ENCODE measurements at regions not wholly inside any gene's neighbourhood (a gene's known extent, or its start where the extent isn't known, plus 50 kb on each side); places are given as distances from the start of the nearest gene placed in this dataset.
"Not testable (repeated sequence)": the region's sequence is repeated elsewhere in the genome, so short reads cannot be mapped to it uniquely, and the experiment has no call there.

DNA sequence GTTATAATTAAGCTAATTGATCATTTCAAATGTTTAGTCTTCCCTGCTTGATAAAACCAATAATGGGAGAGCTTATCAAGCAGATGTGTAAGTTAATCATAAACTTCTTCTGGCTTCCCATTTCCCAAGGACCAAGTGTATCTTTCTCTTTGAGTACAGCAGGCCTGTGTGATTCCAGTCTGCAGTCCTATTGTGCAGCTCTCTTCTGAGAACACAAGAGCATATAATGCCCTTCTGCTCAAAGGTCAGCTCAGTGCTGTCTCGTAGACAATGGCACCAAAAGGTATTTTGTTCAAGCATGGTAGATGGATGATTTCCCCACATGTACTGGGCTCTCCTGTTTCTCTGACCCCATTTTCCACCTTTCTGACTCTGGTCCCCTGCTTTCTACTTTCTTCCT, 101.8 kb upstream of the DYRK2 start:
- H3K27ac ChIP-seq, result no peak overlapping the region
- DNase-seq, result no peak
- no peaks in the 10 kb centered on the region for H3K27me3 ChIP-seq
- H3K9me3 ChIP-seq, result no peaks in the 10 kb centered on the region
- H3K4me1 ChIP-seq, result no peaks in the 10 kb centered on the region
- TF ChIP-seq POLR2A (IDR thresholded peaks at IDR 0.05), result no peak
- WGBS, 2 donors, result 73 to 94% methylated on average over 1 of the region's 1 CpG
- H3K4me3 ChIP-seq, result no peak overlapping the region
- intact Hi-C loops (cut with DNase I; ENCODE audit: low total_unique reads), result no loop called here
- H3K36me3 ChIP-seq (ENCODE audit: low read depth, missing control alignments), result no peaks in the 10 kb centered on the region

DNA sequence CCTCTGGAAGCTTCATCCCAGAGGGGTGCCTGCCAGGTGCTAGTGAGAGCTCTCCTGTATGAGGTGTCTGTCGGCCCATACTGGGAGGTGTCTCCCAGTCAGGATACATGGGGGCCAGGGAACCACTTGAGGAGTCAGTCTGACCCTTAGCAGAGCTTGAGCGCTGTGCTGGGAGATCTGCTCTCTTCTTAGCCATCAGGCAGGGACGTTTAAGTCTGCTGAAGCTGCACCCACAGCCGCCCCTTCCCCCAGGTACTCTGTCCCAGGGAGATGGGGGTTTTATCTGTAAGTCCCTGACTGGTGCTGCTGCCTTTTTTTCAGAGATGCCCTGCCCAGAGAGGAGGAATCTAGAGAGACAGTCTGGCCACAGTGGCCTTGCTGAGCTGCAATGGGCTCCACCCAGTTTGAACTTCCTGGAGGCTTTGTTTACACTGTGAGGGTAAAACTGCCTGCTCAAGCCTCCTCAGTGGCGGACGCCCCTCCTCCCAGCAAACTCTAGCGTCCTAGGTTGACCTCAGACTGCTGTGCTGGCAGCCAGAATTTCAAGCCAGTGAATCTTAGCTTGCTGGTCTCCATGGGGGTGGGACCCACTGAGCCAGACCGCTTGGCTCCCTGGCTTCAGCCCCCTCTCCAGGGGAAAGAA, 93.3 kb upstream of the DYRK2 start:
- H3K4me3 ChIP-seq; H3K27ac ChIP-seq; intact Hi-C loops (cut with DNase I; ENCODE audit: low total_unique reads); H3K4me1 ChIP-seq; H3K9me3 ChIP-seq; H3K27me3 ChIP-seq; H3K36me3 ChIP-seq (ENCODE audit: low read depth, missing control alignments); DNase-seq: not testable (repeated sequence)
- WGBS, 2 donors, result 79 to 85% methylated on average over 4 to 8 of the region's 8 CpGs

DNA sequence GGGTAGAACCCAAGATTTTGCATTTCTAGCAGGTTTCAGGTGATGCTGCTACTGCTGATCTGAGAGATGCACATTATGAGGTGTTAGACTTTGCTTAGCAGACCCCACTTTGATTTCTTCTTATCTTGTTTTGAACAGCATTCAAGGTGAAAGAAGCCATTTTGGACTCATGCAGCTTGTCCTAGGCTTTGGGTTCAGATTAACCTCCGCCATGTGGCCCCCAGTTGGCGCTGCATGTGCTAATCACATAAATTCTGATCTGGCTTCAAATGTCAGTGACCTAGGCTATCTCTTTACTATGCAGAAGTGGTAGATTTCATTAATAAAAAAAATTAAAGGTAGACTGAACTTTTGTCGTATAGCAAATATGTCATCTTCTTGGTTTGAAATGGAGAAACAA, 89.8 kb upstream of the DYRK2 start:
- 93 to 95% methylated on average over 3 of the region's 3 CpGs for WGBS, 2 donors
- no peak for DNase-seq
- H3K27me3 ChIP-seq, result no peaks in the 10 kb centered on the region
- H3K4me3 ChIP-seq, result no peak overlapping the region
- H3K9me3 ChIP-seq, result no peaks in the 10 kb centered on the region
- TF ChIP-seq, protein P1, sequence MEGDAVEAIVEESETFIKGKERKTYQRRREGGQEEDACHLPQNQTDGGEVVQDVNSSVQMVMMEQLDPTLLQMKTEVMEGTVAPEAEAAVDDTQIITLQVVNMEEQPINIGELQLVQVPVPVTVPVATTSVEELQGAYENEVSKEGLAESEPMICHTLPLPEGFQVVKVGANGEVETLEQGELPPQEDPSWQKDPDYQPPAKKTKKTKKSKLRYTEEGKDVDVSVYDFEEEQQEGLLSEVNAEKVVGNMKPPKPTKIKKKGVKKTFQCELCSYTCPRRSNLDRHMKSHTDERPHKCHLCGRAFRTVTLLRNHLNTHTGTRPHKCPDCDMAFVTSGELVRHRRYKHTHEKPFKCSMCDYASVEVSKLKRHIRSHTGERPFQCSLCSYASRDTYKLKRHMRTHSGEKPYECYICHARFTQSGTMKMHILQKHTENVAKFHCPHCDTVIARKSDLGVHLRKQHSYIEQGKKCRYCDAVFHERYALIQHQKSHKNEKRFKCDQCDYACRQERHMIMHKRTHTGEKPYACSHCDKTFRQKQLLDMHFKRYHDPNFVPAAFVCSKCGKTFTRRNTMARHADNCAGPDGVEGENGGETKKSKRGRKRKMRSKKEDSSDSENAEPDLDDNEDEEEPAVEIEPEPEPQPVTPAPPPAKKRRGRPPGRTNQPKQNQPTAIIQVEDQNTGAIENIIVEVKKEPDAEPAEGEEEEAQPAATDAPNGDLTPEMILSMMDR (IDR thresholded peaks at IDR 0.05), result no peak
- no peak for TF ChIP-seq POLR2A (IDR thresholded peaks at IDR 0.05)
- no peak overlapping the region for H3K27ac ChIP-seq
- no peaks in the 10 kb centered on the region for H3K36me3 ChIP-seq (ENCODE audit: low read depth, missing control alignments)
- no peaks in the 10 kb centered on the region for H3K4me1 ChIP-seq
- intact Hi-C loops (cut with DNase I; ENCODE audit: low total_unique reads), result no loop called here

DNA sequence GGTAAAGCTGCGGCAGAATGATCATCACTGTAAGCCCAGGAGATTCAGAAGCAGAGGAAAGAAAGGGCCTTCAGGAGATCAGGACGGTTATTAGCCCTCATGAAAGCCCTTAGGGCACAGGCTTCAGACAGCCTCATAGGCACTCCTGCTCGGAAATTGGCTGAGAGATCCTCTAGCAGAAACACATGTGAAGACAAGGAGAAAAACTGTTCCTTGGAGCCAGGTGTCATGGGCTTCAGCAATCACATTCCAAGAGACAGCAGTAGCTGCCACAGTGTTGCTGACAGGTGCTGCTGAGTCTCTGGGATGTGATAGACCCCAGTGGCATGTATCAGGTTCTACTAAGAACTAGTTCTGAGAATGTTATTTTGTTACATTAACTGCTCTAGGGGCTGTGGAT, 88.8 kb upstream of the DYRK2 start:
- no peaks in the 10 kb centered on the region for H3K36me3 ChIP-seq (ENCODE audit: low read depth, missing control alignments)
- no peak overlapping the region for H3K27ac ChIP-seq
- H3K9me3 ChIP-seq, result no peaks in the 10 kb centered on the region
- intact Hi-C loops (cut with DNase I; ENCODE audit: low total_unique reads), result no loop called here
- DNase-seq, result no peak
- no peaks in the 10 kb centered on the region for H3K27me3 ChIP-seq
- TF ChIP-seq, protein P1 (IDR thresholded peaks at IDR 0.05), result no peak
- H3K4me1 ChIP-seq, result no peaks in the 10 kb centered on the region
- WGBS, 2 donors, result 84 to 91% methylated on average over 3 of the region's 3 CpGs
- H3K4me3 ChIP-seq, result no peak overlapping the region

DNA sequence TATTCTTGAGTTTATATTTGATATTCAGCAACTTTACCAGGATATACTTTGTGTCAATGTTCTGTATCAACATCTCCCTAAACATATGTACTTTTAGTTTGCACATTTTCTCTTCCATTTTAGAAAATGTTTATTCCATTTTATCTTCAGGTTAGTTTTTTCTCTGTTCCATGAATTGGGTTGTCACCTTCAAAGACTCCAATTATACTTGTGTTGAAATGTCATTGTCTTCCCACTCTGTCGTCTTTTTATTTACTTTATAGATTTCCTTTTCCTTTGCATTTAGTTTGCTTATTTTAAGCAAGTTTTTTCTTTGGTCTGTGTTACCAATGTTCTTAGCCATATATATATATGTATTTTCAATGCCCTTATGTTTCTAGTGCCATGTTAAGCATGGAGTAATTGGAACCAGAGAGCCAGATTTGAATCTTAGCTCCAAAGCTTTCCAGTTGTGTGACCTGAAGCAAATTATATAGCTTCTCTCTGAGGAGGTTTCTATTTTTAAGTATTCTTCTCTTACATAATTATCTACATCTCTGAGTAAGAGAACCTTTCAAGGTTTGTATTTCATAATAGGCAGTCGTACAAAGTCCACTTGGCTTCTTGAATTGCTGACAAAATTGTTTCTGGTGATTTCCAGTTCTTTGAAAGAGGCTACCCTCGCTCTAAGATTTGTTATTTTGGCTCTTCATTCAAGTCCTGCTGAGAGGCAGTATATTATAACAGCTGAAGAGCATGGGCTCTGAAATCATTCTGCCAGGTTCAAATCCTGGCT, 85.8 kb upstream of the DYRK2 start:
- Histone ChIP-seq H3K4me3 (no peak overlapping the region), H3K27ac (no peak overlapping the region), H3K4me1 (no peaks in the 10 kb centered on the region), H3K27me3 (no peaks in the 10 kb centered on the region), H3K36me3 (ENCODE audit: low read depth, missing control alignments) (no peaks in the 10 kb centered on the region), H3K9me3 (no peaks in the 10 kb centered on the region)
- intact Hi-C loops (cut with DNase I; ENCODE audit: low total_unique reads), result no loop called here
- 81 to 83% methylated on average over 3 of the region's 3 CpGs for WGBS, 2 donors
- DNase-seq, result no peak
- TF ChIP-seq, protein P1 (IDR thresholded peaks at IDR 0.05), result no peak
- no peak for TF ChIP-seq POLR2A (IDR thresholded peaks at IDR 0.05)

DNA sequence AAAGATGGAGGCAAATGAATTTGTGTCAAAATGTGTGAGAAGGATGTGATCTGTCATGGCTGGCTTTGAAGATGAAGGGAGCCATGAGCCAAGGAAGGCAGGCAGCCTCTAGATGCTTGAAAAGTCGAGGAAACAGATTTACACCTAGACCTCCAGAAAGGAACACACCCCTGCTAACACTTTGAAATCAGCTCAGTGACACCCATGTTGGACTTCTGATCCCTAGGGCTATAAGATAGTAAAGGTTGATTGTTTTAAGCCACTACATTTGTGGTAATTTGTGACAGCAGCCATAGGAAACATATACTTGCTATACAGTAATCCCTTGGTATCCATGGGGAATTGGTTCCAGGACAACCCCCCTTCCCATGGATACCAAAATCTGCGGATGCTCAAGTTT, 80.5 kb upstream of the DYRK2 start:
- no peaks in the 10 kb centered on the region for H3K36me3 ChIP-seq (ENCODE audit: low read depth, missing control alignments)
- H3K4me3 ChIP-seq, result no peak overlapping the region
- WGBS, 2 donors, result 85 to 91% methylated on average over 2 of the region's 2 CpGs
- H3K27me3 ChIP-seq, result no peaks in the 10 kb centered on the region
- no peak overlapping the region for H3K27ac ChIP-seq
- TF ChIP-seq, protein P1 (IDR thresholded peaks at IDR 0.05), result no peak
- TF ChIP-seq POLR2A (IDR thresholded peaks at IDR 0.05), result no peak
- intact Hi-C loops (cut with DNase I; ENCODE audit: low total_unique reads), result no loop called here
- no peak for DNase-seq
- H3K4me1 ChIP-seq, result no peaks in the 10 kb centered on the region
- H3K9me3 ChIP-seq, result no peaks in the 10 kb centered on the region

Data from testis (tissue), 2 donors.